SK-N-SH treated with all-trans-retinoic acid at 6 μM for 48 hours (cell line): ENCODE measurements at regions not wholly inside any gene's neighbourhood (a gene's known extent, or its start where the extent isn't known, plus 50 kb on each side); places are given as distances from the start of the nearest gene placed in this dataset.

Experiments used
- ATAC-seq: fragments of 200-7000 bp; cut with Tn5 transposase; 3 replicates; pipeline ENCODE4 v1.9.1; 2020; ENCODE audit warnings: mild to moderate bottlenecking, moderate library complexity
- ARNTL ChIP-seq: fragments of 450-650 bp; formaldehyde crosslinking; IDR thresholded peaks from 2 replicates; pipeline ENCODE4 v1.5.0; 2020; ENCODE audit warnings: low read depth, mild to moderate bottlenecking, moderate library complexity, borderline replicate concordance
- BACH2 ChIP-seq: fragments of 250-450 bp; sonication (Bioruptor Pico); IDR thresholded peaks from 2 replicates; pipeline ENCODE4 v1.9.0; 2021; ENCODE audit warnings: mild to moderate bottlenecking, borderline replicate concordance
- CSDC2 ChIP-seq: fragments of 250-450 bp; sonication (Bioruptor Pico); IDR thresholded peaks from 2 replicates; pipeline ENCODE4 v1.5.0; 2020; ENCODE audit warnings: mild to moderate bottlenecking, moderate library complexity
- ESRRG ChIP-seq: fragments of 250-450 bp; sonication (Bioruptor Pico); IDR thresholded peaks from 2 replicates; pipeline ENCODE4 v1.6.1; 2021; ENCODE audit warnings: mild to moderate bottlenecking
- ISL1 ChIP-seq: fragments of 250-450 bp; sonication (Bioruptor Pico); IDR thresholded peaks from 2 replicates; pipeline ENCODE4 v2.1.2; 2022; ENCODE audit warnings: mild to moderate bottlenecking, moderate library complexity
- OSR1 ChIP-seq: fragments of 250-450 bp; sonication (Bioruptor Pico); IDR thresholded peaks from 2 replicates; pipeline ENCODE4 v1.8.0; 2022; ENCODE audit warnings: moderate library complexity, mild to moderate bottlenecking, inconsistent platforms
- POU6F1 ChIP-seq: fragments of 250-450 bp; sonication (Bioruptor Pico); IDR thresholded peaks from 2 replicates; pipeline ENCODE4 v1.8.0; 2021; ENCODE audit warnings: low read depth, mild to moderate bottlenecking, moderate library complexity, borderline replicate concordance
- PPARA ChIP-seq: fragments of 250-450 bp; sonication (Bioruptor Pico); IDR thresholded peaks from 2 replicates; pipeline ENCODE4 v1.5.0; 2020; ENCODE audit warnings: mild to moderate bottlenecking, borderline replicate concordance
- RARB ChIP-seq: fragments of 250-450 bp; sonication (Bioruptor Pico); IDR thresholded peaks from 2 replicates; pipeline ENCODE4 v1.8.0; 2021; ENCODE audit warnings: mild to moderate bottlenecking, moderate library complexity
- SNAI2 ChIP-seq: fragments of 250-450 bp; sonication (Bioruptor Pico); IDR thresholded peaks from 2 replicates; pipeline ENCODE4 v1.5.0; 2020; ENCODE audit warnings: mild to moderate bottlenecking, moderate library complexity
- TCF4 ChIP-seq: fragments of 250-450 bp; sonication (Bioruptor Pico); IDR thresholded peaks from 2 replicates; pipeline ENCODE4 v1.8.0; 2021; ENCODE audit warnings: mild to moderate bottlenecking, moderate library complexity, borderline replicate concordance
- TOX ChIP-seq: fragments of 250-450 bp; sonication (Bioruptor Pico); IDR thresholded peaks from 2 replicates; pipeline ENCODE4 v1.8.0; 2021; ENCODE audit warnings: mild to moderate bottlenecking, moderate library complexity, borderline replicate concordance
- TSHZ2 ChIP-seq: fragments of 250-450 bp; sonication (Bioruptor Pico); IDR thresholded peaks from 2 replicates; pipeline ENCODE4 v1.5.0; 2020; ENCODE audit warnings: mild to moderate bottlenecking, moderate library complexity
- ZC3H10 ChIP-seq: fragments of 250-450 bp; sonication (Bioruptor Pico); IDR thresholded peaks from 2 replicates; pipeline ENCODE4 v1.5.1; 2021; ENCODE audit warnings: mild to moderate bottlenecking, moderate library complexity
- ZFP3 ChIP-seq: fragments of 250-450 bp; sonication (Bioruptor Pico); IDR thresholded peaks from 2 replicates; pipeline ENCODE4 v1.5.0; 2020; ENCODE audit warnings: mild to moderate bottlenecking, moderate library complexity
- ZFP30 ChIP-seq: fragments of 450-650 bp; formaldehyde crosslinking; IDR thresholded peaks from 2 replicates; pipeline ENCODE4 v1.5.0; 2022; ENCODE audit warnings: mild to moderate bottlenecking, moderate library complexity
- ZNF565 ChIP-seq: fragments of 450-650 bp; formaldehyde crosslinking; conservative IDR thresholded peaks from 2 replicates; pipeline ENCODE4 v1.5.0; 2020; ENCODE audit warnings: low read depth, mild to moderate bottlenecking, moderate library complexity
- ZNF70 ChIP-seq: fragments of 450-650 bp; formaldehyde crosslinking; IDR thresholded peaks from 2 replicates; pipeline ENCODE4 v1.5.0; 2020; ENCODE audit warnings: mild to moderate bottlenecking, moderate library complexity
- ZNF8 ChIP-seq: fragments of 450-650 bp; formaldehyde crosslinking; IDR thresholded peaks from 2 replicates; pipeline ENCODE4 v1.5.0; 2020; ENCODE audit warnings: mild to moderate bottlenecking, moderate library complexity
- TF ChIP-seq, protein P1 (sequence below): fragments of 250-450 bp; sonication (Bioruptor Pico); IDR thresholded peaks from 2 replicates; pipeline ENCODE4 v1.5.1; 2021; ENCODE audit warnings: mild to moderate bottlenecking, moderate library complexity
- TF ChIP-seq, protein P2 (sequence below): fragments of 250-450 bp; sonication (Bioruptor Pico); IDR thresholded peaks from 2 replicates; pipeline ENCODE4 v1.5.1; 2020; ENCODE audit warnings: low read depth, mild to moderate bottlenecking, moderate library complexity

DNA sequence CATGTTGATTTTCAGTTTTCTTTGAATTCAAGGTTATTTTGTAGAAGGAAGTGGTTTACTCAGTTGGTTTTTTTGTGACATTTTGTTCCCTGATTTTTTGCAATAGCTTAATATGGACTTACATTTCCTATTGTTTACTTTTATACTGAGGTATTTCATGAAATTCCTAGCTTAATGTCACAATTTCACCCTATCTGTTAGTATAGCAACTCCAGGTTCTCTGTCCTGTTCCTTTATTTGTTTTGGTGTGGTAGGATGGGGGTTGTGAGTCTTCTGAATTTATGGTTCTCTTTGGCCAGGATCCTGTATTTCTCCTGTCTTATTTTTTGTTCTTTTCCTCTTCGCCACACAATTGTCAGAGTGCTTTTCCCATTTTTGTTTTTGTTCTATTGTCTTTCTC, 523.4 kb upstream of the ARRDC3 start:
- no peak for TF ChIP-seq ZFP3 (CRISPR knock-in tag)
- no peak for TF ChIP-seq ESRRG (CRISPR knock-in tag)
- no peak for TF ChIP-seq ZNF8
- TF ChIP-seq TOX: no peak
- no peak for TF ChIP-seq BACH2
- TF ChIP-seq, protein P1, sequence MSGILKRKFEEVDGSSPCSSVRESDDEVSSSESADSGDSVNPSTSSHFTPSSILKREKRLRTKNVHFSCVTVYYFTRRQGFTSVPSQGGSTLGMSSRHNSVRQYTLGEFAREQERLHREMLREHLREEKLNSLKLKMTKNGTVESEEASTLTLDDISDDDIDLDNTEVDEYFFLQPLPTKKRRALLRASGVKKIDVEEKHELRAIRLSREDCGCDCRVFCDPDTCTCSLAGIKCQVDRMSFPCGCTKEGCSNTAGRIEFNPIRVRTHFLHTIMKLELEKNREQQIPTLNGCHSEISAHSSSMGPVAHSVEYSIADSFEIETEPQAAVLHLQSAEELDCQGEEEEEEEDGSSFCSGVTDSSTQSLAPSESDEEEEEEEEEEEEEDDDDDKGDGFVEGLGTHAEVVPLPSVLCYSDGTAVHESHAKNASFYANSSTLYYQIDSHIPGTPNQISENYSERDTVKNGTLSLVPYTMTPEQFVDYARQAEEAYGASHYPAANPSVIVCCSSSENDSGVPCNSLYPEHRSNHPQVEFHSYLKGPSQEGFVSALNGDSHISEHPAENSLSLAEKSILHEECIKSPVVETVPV (CRISPR knock-in tag): no peak
- no peak for TF ChIP-seq POU6F1
- TF ChIP-seq OSR1 (CRISPR knock-in tag): no peak
- TF ChIP-seq ISL1 (CRISPR knock-in tag): no peak
- no peak for TF ChIP-seq PPARA (CRISPR knock-in tag)
- TF ChIP-seq ARNTL (CRISPR knock-in tag): no peak
- TF ChIP-seq TSHZ2 (CRISPR knock-in tag): no peak
- no peak for TF ChIP-seq RARB (CRISPR knock-in tag)
- TF ChIP-seq ZNF565 (CRISPR knock-in tag): no peak
- TF ChIP-seq, protein P2, sequence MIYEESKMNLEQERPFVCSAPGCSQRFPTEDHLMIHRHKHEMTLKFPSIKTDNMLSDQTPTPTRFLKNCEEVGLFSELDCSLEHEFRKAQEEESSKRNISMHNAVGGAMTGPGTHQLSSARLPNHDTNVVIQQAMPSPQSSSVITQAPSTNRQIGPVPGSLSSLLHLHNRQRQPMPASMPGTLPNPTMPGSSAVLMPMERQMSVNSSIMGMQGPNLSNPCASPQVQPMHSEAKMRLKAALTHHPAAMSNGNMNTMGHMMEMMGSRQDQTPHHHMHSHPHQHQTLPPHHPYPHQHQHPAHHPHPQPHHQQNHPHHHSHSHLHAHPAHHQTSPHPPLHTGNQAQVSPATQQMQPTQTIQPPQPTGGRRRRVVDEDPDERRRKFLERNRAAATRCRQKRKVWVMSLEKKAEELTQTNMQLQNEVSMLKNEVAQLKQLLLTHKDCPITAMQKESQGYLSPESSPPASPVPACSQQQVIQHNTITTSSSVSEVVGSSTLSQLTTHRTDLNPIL: no peak
- TF ChIP-seq ZNF70 (CRISPR knock-in tag): no peak
- no peak for TF ChIP-seq SNAI2 (CRISPR knock-in tag)
- no peak for TF ChIP-seq ZFP30 (CRISPR knock-in tag)
- TF ChIP-seq ZC3H10 (CRISPR knock-in tag): no peak
- no peak for ATAC-seq

- no peak for ATAC-seq
- TF ChIP-seq TOX (no peak), CSDC2 (no peak), ZNF70 (CRISPR knock-in tag) (no peak), SNAI2 (CRISPR knock-in tag) (no peak), PPARA (CRISPR knock-in tag) (no peak), OSR1 (CRISPR knock-in tag) (no peak), ISL1 (CRISPR knock-in tag) (no peak), ZFP30 (CRISPR knock-in tag) (no peak), ZNF565 (CRISPR knock-in tag) (no peak), BACH2 (no peak), ZFP3 (CRISPR knock-in tag) (no peak)
- TF ChIP-seq, protein P1 (CRISPR knock-in tag): no peak
- TF ChIP-seq, all 23 proteins: peak for 0
Observed at GRCh38 chr5:91906027-91906426, 522.9 kb upstream of the ARRDC3 start.

- no peak for ATAC-seq
- TF ChIP-seq ARNTL (CRISPR knock-in tag) (no peak), TSHZ2 (CRISPR knock-in tag) (no peak), ESRRG (CRISPR knock-in tag) (no peak), ZNF70 (CRISPR knock-in tag) (no peak), OSR1 (CRISPR knock-in tag) (no peak), CSDC2 (no peak), TOX (no peak), POU6F1 (no peak), ISL1 (CRISPR knock-in tag) (no peak), RARB (CRISPR knock-in tag) (no peak), ZNF8 (no peak), TCF4 (CRISPR knock-in tag) (no peak)
- TF ChIP-seq, protein P1 (CRISPR knock-in tag): no peak
Observed at GRCh38 chr5:91898898-91899297, 515.8 kb upstream of the ARRDC3 start.
